NCI-H2107 (cell line): ENCODE measurements at regions not wholly inside any gene's neighbourhood (a gene's known extent, or its start where the extent isn't known, plus 50 kb on each side); places are given as distances from the start of the nearest gene placed in this dataset.
"Not testable (repeated sequence)": the region's sequence is repeated elsewhere in the genome, so short reads cannot be mapped to it uniquely, and the experiment has no call there.

Experiments
- DNase-seq: peaks from one replicate; lab custom pipeline; 2025; lab: John Stamatoyannopoulos, UW

DNA sequence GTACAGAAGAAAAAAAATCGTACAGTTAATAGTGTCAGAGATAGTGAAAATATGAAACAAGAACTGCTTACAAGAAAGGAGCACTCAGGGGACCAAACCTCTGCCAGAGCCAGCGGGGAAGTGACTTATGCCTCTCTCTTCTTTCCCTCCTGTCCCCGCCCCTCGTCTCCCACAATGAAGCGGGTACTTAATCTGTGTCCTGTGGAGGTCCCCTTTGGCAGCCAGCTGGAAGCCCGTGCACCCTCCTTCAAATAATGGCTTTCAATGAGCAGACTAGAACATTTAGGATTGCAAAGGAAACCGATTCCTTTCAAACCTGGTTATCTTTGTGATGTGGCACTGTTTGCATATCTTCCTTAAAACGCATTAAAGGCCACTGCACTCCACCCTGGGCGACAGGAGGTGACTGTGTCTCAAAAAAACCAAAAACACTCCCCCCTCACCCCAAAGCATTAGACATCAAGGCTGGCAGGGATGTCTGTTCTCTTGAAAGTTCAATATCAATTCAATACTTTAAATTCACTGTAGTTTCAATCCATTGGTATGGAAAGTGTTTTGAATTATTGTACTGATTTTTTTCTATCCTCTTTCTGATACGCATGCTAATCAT lies 51.7 kb downstream of the PPIAL4C start:
- DNase-seq: not testable (repeated sequence)

GRCh38 chr1:149636286-149637122 lies 52.9 kb downstream of the PPIAL4C start:
- DNase-seq: peak; percentile 47

GRCh38 chr1:149638481-149638880 lies 54.8 kb downstream of the PPIAL4C start:
- DNase-seq: not testable (repeated sequence)

DNA sequence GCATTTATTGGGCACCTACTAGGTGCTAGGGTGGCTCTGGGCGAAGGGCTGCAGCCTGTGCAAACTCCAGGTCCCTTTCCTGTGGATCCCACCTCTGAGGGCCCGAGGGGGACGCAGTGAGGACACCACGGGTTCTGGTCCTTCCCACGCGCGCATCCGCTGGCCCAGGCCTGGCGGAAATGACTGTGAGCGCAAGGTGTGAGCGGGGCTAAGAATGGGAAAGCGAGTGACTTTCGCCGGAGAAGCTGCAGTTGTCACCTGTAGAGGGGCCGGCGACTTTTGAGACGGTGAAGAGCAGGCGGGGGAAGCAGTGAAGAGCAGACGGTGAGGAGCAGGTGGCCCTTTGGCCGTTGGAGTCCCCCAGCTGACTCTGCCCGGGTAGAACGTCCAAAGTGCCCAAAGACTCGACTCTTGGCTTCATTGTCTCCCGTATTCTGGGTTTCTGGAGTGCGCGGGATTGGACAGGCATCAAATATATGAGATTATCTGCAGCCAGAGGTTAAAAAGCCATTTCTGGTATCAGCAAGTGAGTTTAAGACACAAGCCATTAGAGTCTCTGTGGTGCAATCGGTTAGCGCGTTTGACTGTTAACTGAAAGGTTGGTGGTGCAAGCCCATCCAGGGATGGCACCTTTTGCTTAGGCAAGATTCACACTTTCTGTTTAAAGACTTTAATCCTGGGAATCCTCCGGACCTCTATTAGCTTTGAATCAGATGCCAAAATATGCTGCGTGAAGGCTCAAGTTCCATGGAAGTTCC lies 55.4 kb downstream of the PPIAL4C start:
- DNase-seq: not testable (repeated sequence)

GRCh38 chr1:149641179-149641578 lies 57.5 kb downstream of the PPIAL4C start:
- not testable (repeated sequence) for DNase-seq

DNA sequence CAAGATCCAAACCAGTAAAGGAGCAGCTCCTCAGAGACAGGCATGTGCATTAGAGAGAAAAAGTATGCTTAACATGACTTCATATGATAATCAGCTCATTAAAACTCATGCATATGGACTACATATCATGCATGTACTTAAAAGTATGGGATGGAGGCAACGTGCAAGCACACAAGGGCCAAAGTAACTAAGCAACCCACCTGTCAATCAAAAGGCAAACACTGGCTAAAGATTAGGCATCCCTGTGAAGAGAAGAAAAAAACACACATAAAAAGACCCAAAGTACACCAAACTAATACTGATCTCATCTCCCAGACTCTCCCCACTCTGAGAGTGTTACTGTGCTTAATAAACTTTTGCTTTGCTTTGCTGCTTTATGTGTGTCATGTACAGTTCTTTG lies 61.2 kb downstream of the PPIAL4C start:
- DNase-seq: not testable (repeated sequence)

DNA sequence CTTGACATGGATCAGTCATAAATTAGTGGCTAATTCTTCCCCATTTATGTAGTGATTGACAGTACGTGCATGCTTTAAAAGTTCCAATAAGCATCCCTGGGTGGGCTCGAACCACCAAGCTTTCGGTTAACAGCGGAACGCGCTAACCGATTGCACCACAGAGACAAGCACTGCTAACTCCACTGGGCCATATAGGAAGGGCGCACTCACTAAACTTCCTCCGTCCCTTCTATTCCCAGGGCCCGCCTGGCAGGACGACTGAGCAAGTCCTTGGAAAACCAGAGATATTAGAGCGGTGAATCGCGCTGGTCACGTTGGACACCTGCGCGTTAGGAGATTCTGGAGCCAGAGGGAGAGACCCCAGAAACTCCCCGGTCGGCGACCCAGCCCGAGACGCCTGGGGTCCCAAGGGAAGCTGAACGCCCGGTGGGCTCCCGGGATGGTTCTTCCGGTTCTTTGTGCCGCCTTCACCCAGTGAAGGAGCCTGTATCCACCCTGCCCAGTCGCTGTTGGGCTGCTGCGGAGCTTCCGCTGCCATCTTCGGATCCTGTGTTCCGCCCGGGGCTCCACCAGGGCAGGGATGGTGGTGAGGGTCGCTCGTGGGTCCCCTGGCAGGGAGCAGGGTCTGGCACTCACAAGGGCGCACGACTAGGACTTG lies 62.8 kb downstream of the PPIAL4C start:
- not testable (repeated sequence) for DNase-seq

GRCh38 chr1:149647018-149647373 lies 63.3 kb downstream of the PPIAL4C start:
- not testable (repeated sequence) for DNase-seq

DNA sequence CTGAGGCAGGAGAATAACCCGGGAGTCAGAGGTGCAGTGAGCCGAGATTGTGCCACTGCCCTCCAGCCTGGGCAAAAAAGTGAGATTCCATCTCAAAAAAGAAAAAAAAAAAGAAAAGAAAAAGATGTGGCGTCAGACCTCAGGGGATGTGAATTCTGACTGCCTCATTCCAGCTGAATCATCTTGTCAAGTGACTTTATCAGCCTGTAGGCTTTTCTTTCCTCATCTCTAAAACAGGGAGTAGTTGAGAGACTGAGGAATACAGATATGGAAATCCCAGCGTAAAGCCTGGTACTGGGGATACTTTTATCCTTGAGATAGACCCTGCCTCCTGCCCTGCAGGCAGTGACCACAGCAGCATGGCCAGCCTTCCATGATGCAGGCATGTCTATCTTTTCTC lies 74.1 kb downstream of the PPIAL4C start:
- not testable (repeated sequence) for DNase-seq

DNA sequence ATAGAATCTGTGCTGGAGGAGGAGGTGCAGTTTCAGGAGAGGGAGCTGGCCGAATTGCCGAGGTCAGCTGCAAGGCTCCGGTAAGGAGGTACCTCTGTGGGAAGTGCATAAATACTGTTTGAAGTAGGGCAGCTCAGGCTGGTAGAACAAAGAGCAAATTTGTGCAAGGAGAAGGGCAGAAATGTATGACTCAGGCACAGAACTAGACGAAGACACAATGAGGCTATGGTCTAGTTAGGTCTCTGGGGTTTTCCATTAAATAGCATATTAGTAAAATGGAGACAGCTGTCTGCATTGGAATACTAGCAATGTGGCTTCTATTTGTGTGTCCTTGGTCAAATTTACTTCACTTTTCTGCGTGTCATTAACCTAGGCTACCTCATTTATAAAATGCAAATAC lies 74.5 kb downstream of the PPIAL4C start:
- not testable (repeated sequence) for DNase-seq

GRCh38 chr1:149664624-149665023 lies 81.0 kb downstream of the PPIAL4C start:
- not testable (repeated sequence) for DNase-seq

- DNase-seq: not testable (repeated sequence)
Observed at GRCh38 chr1:149665033-149665432, 81.4 kb downstream of the PPIAL4C start.

DNA sequence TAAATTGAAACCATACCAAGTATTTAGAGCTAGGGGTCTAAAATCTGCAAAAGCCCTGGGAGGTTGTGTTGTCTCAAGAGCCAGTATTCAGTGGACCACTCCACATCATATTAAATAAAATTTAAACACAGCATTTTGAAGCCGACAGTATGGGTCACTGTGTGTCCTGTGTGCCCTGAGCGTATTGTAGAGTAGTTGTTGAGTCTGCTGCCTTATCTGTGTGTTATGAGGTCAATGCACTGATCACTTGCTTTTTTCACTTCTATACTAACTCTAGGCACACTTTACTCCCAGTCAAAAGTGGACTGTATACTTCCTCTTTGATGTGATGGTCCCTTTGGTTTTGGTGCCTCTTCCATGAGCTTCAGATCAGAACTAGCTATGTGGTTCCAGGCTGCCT lies 81.9 kb downstream of the PPIAL4C start:
- DNase-seq: not testable (repeated sequence)

DNA sequence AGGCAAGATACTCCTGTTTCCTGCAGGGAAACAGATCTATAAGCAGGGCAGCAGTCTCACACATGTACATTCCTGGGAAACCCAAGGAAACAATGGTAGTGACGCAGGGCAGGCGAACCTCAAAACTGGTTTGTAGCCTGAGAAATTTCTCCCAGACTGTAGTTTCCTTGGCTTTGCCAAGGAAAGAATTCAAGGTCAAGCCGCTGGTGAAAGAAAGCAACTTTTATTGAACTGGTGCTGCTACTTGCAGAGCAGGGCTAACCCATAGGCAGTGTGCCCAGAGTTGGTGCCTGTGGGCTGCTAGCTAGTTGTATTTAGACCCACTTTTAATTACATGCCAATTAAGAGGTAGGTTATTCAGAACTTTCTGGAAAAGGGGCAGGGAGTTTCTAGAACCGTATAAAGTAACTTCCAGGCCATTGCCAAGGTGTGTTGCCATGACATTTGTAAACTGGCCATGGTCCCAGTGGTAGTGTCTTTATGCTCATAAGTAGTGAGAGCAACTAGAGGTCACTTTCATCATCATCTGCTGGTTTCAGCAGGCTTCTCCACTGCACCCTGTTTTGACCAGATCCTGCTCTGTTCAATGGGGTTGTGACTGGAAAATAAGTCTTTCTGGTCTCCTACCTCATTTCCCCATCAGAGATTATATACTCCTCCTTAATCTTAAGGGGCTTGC lies 89.7 kb downstream of the PPIAL4C start:
- DNase-seq: not testable (repeated sequence)

DNA sequence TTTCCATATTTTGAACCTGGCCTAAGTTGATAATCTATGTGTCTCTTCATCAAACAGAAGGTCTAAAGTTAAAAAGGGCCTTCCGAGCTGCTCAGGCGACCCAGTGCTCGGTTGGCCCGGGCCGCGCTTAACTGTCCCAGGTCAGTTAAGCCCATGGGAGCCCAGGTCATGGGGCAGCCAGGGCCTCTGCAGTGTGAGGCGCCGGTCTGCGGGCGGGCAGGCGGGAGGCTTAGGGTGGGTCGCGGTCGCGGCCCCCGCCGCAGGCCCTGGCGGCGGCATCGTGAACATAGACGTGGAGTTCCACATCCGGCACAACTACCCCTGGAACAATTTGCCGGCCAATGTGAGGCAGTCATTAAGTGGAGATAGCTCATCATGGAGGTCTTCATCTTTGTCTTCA lies 91.3 kb downstream of the PPIAL4C start:
- not testable (repeated sequence) for DNase-seq

DNA sequence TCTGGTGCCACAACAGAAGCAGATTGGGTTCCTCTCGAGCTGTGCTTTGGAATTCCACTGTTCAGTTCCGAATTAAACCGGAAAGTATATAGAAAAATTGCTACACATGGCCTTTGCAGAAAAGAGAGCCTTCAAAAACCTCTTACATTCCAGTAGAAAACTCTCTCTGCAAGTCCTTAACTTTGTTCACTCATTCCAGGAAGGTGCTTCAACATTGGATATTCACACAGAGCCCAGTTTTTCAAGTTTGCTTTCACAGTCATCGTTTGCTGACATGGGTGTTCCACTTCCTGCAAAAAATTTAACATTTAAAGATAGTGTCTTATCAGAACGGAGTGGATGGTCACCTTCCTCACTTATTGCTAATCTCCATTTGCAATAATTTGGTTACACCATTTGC lies 93.7 kb downstream of the PPIAL4C start:
- DNase-seq: not testable (repeated sequence)

DNA sequence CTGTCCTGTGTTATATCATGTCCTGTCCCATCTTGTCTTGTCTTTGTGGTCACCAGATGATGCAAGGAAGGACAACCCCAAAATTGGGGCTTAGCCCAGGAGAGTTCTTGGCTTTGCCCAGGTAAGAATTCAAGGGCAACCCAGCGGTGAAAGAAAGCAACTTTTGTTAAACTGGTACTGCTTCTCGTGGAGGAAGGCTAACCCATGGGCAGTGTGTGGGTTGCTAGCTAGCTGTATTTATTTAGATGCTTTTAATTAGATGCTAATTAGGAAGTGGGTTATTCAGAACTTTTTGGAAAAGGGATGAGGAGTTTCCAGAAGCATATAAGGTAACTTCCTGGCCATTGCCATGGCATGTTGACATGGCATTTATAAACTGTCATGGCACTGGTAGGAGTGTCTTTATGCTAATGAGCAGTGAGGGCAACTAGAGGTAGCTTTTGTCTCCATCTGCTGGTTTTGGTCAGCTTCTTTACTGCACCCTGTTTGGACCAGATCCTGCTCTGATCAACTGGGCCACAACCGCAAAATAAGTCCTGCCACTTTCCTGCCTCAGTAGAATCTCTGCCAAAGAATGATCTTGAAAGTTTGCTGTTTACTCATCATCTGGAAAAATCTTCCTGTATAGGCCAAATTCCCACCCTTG lies 95.8 kb upstream of the FCGR1A start:
- DNase-seq: not testable (repeated sequence)

GRCh38 chr1:149691399-149691798 lies 91.1 kb upstream of the FCGR1A start:
- not testable (repeated sequence) for DNase-seq

DNA sequence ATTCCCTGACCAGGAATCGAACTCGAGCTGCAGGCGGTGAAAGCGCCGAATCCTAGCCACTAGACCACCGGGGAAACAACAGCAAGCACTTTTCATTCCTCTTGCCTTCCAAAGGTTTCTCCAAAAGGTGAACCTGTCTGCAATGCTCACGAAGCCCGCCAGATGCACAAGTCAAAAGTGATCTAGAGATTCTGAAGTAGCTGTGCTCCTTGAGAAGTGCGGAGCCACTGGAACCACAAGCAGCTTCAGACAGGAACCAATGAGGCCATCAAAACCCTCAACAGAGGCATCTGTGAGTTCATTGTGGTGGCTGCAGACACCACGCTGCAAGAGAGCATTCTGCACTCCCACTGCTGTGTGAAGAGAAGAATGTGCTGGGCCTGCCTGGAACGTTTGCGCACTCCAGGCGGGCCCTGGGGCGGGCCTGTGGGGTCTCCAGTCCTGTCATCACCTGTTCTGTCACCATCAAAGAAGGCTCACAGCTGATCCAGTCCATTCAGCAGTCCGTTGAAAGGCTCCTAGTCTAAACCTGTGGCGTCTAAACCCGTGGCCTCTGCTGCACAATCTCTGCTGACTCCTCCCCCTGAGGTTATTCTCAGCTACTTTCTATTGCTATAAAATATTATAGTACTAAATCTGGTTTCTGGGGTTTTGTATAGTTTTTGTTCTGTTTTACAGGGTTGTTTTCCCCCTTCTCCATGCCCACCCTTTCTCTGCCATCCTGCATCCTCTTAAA lies 89.5 kb upstream of the FCGR1A start:
- not testable (repeated sequence) for DNase-seq

- DNase-seq: not testable (repeated sequence)
Observed at GRCh38 chr1:149695066-149695465, 87.4 kb upstream of the FCGR1A start.
